GM21423 (cell line): ENCODE measurements at regions not wholly inside any gene's neighbourhood (a gene's known extent, or its start where the extent isn't known, plus 50 kb on each side); places are given as distances from the start of the nearest gene placed in this dataset.
"Not testable (repeated sequence)": the region's sequence is repeated elsewhere in the genome, so short reads cannot be mapped to it uniquely, and the experiment has no call there.

Experiments used
- ATAC-seq: cut with Tn5 transposase; IDR thresholded peaks from one replicate; pipeline ENCODE4 v1.9.1; 2021; ENCODE audit warnings: mild to moderate bottlenecking, moderate library complexity; ENCODE audit not compliant: unreplicated experiment

GRCh38 chr7:131937868-131938267 lies 381.4 kb upstream of the PODXL start:
- no peak for ATAC-seq

GRCh38 chr7:131935180-131935579 lies 378.8 kb upstream of the PODXL start:
- no peak for ATAC-seq

GRCh38 chr7:131934452-131934851 lies 378.0 kb upstream of the PODXL start:
- ATAC-seq, result no peak

- no peak for ATAC-seq
These were observed 377.4 kb upstream of the PODXL start for GRCh38 chr7:131933751-131934289.

GRCh38 chr7:131933219-131933618 lies 376.8 kb upstream of the PODXL start:
- ATAC-seq, result not testable (repeated sequence)

- ATAC-seq, result no peak
These were observed 375.8 kb upstream of the PODXL start for GRCh38 chr7:131932271-131932670.

GRCh38 chr7:131931370-131931769 lies 374.9 kb upstream of the PODXL start:
- no peak for ATAC-seq

GRCh38 chr7:131929632-131930031 lies 373.2 kb upstream of the PODXL start:
- ATAC-seq, result no peak

GRCh38 chr7:131927770-131928423 lies 371.5 kb upstream of the PODXL start:
- ATAC-seq, result no peak

GRCh38 chr7:131925636-131926035 lies 369.2 kb upstream of the PODXL start:
- no peak for ATAC-seq

GRCh38 chr7:131924857-131925256 lies 368.4 kb upstream of the PODXL start:
- ATAC-seq, result no peak

- ATAC-seq, result not testable (repeated sequence)
These were observed 366.5 kb upstream of the PODXL start for GRCh38 chr7:131922948-131923347.

GRCh38 chr7:131921016-131921415 lies 364.6 kb upstream of the PODXL start:
- no peak for ATAC-seq

- no peak for ATAC-seq
These were observed 363.7 kb upstream of the PODXL start for GRCh38 chr7:131919920-131920709.

GRCh38 chr7:131911112-131911511 lies 354.7 kb upstream of the PODXL start:
- no peak for ATAC-seq

GRCh38 chr7:131909151-131909768 lies 352.8 kb upstream of the PODXL start:
- no peak for ATAC-seq

GRCh38 chr7:131908714-131909113 lies 352.3 kb upstream of the PODXL start:
- no peak for ATAC-seq

- ATAC-seq, result no peak
These were observed 349.1 kb upstream of the PODXL start for GRCh38 chr7:131905471-131905973.

- no peak for ATAC-seq
These were observed 348.4 kb upstream of the PODXL start for GRCh38 chr7:131904760-131905327.

- no peak for ATAC-seq
These were observed 346.9 kb upstream of the PODXL start for GRCh38 chr7:131903315-131903714.

GRCh38 chr7:131900785-131901287 lies 344.4 kb upstream of the PODXL start:
- ATAC-seq, result no peak
